Lung (tissue), 11 donors: ENCODE measurements at regions not wholly inside any gene's neighbourhood (a gene's known extent, or its start where the extent isn't known, plus 50 kb on each side); places are given as distances from the start of the nearest gene placed in this dataset.
A peak's percentile ranks its signal among the peaks of the same experiment; 100 is the strongest.

Source experiments
- ATAC-seq: fragments of 200-7000 bp; cut with Tn5 transposase; one replicate; pipeline ENCODE4 v1.9.1; 2020; ENCODE audit warnings: moderate number of reproducible peaks; ENCODE audit not compliant: insufficient read depth, low FRiP score
- DNase-seq, 3 donors: peaks; one replicate each; pipeline ENCODE4 v3.0.0-alpha.2; 2013 to 2017
- H3K27ac ChIP-seq, 2 donors: one replicate each; pipeline ENCODE4 v1.5.1; 2013; ENCODE audit warnings: mild to moderate bottlenecking in 2 of 2, moderate library complexity in 2 of 2, control low read depth in 1 of 2, inconsistent platforms in 1 of 2, low read depth in 1 of 2, low read length in 1 of 2
- H3K27me3 ChIP-seq, 3 donors: one replicate each; pipeline ENCODE4 v1.5.1; 2013; ENCODE audit warnings: low read length in 2 of 3; ENCODE audit not compliant: control insufficient read depth in 3 of 3, insufficient read depth in 3 of 3
- H3K36me3 ChIP-seq, 4 donors: one replicate each; pipeline ENCODE4 v1.5.1; 2013; ENCODE audit warnings: low read length in 4 of 4, mild to moderate bottlenecking in 1 of 4, moderate library complexity in 1 of 4; ENCODE audit not compliant: control insufficient read depth in 4 of 4, insufficient read depth in 4 of 4
- H3K4me1 ChIP-seq, 5 donors: one replicate each; pipeline ENCODE4 v1.5.1; 2013; ENCODE audit warnings: low read length in 5 of 5, mild to moderate bottlenecking in 2 of 5, moderate library complexity in 1 of 5; ENCODE audit not compliant: control insufficient read depth in 5 of 5, insufficient read depth in 5 of 5
- H3K4me3 ChIP-seq: one replicate; pipeline ENCODE4 v1.5.1; 2013; ENCODE audit warnings: mild to moderate bottlenecking, control low read depth, moderate library complexity
- H3K9ac ChIP-seq, 2 donors: one replicate each; pipeline ENCODE4 v1.5.1; 2013; ENCODE audit warnings: low read length in 2 of 2, control low read depth in 1 of 2; ENCODE audit not compliant: insufficient read depth in 1 of 2
- H3K9me3 ChIP-seq, 4 donors: one replicate each; pipeline ENCODE4 v1.5.1; 2013; ENCODE audit warnings: low read length in 3 of 4, mild to moderate bottlenecking in 1 of 4, moderate library complexity in 1 of 4; ENCODE audit not compliant: control insufficient read depth in 4 of 4, insufficient read depth in 3 of 4
- WGBS, 2 donors: extraction: QIAGEN DNeasy Blood & Tissue Kit; methylation state at CpG; one replicate each; pipeline ENCODE4 v1.1.7; 2013; 5-methylcytosine and 5-hydroxymethylcytosine counted together
- TF ChIP-seq, protein P1 (sequence below): IDR thresholded peaks from 2 replicates; pipeline ENCODE4 v1.5.1; 2012; ENCODE audit warnings: mild to moderate bottlenecking; ENCODE audit errors: control extremely low read depth, extremely low read depth
- donor health status: control.
- donor health status: control.
- donor health status: Bipolar disorder and iron deficiency.
- donor health status: healthy.
- donor health status: DM: yes; HTN: yes; CAD: no.

DNA sequence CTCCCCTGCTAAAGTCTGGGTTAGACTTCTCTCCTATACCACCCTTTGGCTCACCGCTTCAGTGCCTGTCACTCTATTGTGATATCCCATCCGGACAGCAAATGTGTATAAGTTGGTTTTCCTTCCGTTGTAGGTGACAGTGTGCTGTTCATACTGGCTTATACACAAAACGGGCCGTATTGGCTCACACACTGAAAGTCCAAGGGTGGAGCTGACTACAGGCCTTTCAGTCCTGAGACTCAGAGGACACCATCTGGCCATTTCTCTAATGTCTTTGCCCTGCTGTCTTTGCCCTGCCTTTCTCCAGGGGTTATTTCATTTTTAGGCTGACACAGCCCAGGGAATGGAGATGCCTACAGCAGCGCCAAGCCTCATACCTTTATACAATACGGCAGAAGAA is 90.7 kb downstream of the URB2 start:
- TF ChIP-seq, protein P1, sequence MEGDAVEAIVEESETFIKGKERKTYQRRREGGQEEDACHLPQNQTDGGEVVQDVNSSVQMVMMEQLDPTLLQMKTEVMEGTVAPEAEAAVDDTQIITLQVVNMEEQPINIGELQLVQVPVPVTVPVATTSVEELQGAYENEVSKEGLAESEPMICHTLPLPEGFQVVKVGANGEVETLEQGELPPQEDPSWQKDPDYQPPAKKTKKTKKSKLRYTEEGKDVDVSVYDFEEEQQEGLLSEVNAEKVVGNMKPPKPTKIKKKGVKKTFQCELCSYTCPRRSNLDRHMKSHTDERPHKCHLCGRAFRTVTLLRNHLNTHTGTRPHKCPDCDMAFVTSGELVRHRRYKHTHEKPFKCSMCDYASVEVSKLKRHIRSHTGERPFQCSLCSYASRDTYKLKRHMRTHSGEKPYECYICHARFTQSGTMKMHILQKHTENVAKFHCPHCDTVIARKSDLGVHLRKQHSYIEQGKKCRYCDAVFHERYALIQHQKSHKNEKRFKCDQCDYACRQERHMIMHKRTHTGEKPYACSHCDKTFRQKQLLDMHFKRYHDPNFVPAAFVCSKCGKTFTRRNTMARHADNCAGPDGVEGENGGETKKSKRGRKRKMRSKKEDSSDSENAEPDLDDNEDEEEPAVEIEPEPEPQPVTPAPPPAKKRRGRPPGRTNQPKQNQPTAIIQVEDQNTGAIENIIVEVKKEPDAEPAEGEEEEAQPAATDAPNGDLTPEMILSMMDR = no peak
- 82 to 92% methylated on average over 7 of the region's 7 CpGs for WGBS, 2 donors
- H3K4me1 ChIP-seq = no peaks in the 10 kb centered on the region
- no peak overlapping the region for H3K27ac ChIP-seq
- H3K9ac ChIP-seq = no peak overlapping the region
- ATAC-seq (no peak), DNase-seq (no peak)
- no peaks in the 10 kb centered on the region for H3K27me3 ChIP-seq
- no peaks in the 10 kb centered on the region for H3K36me3 ChIP-seq
- H3K4me3 ChIP-seq = no peak overlapping the region
- H3K9me3 ChIP-seq = no peaks in the 10 kb centered on the region

DNA sequence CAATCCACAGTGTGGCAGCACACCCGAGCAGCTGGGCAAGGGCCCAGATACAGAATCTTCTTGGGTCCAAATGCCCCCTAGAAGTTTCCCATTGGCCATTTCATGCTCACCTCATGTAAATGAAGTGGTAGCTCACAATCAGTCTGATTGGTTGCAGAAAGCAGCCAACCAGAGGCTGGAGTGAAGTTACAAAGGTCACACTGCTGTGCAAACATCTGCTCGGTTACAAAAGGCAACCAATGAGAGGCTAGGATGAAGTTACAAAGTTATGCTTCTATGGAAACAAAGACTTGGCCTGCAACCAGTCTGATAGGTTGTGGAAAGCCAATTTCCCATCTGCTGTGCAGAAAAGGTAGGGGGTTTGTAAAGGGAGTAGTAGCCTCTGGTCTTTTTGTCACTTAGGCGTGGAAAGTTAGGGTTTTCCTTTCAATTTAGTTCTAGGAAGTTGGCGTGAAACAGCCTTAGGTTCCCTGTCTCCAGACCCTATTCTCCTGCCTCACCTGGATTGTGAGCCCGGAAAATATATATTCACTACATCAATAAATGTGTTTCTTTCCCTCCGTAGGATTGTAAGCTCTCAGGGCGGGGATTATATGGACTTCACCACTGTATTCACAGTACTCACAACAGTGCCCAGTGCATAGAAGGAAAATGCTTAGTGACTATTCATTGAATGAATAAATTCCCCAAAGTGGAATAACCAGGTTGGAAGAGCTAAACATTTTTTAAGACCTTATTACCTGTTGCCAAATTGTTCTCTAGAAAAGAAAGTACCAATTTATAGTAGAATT is 91.9 kb downstream of the URB2 start:
- Histone ChIP-seq H3K36me3 (no peaks in the 10 kb centered on the region), H3K27ac (no peak overlapping the region), H3K4me3 (no peak overlapping the region), H3K9ac (no peak overlapping the region), H3K27me3 (no peaks in the 10 kb centered on the region), H3K9me3 (no peaks in the 10 kb centered on the region), H3K4me1 (no peaks in the 10 kb centered on the region)
- DNase-seq (peak in 2 of 3 donors; percentile 26 to 38), ATAC-seq (no peak)
- TF ChIP-seq, protein P1 = no peak
- 88 to 92% methylated on average over 7 of the region's 7 CpGs for WGBS, 2 donors

DNA sequence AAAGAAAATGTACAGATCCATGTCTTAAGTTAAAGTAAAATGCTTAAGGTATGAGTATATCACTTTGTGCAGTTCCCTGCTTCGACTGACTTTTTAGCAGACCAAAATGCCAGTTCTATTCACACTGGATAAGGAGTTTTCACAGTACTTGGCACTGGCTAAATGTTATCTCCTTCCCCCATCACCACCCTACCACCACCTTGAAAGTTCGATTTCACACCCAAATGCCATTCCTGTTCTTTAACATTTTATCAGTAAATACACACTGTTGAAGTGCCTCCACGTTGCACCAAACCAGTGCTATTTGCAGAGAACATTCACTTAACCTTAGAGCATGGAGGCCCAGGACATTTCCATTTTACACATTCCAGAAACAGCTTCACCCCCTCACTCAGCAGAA is 100.0 kb downstream of the URB2 start:
- ATAC-seq (no peak), DNase-seq (peak; percentile 15 to 38 (median 28))
- WGBS, 2 donors = 45 to 69% methylated on average over 3 of the region's 3 CpGs
- Histone ChIP-seq H3K27ac (no peak overlapping the region), H3K9ac (no peak overlapping the region), H3K4me3 (no peak overlapping the region), H3K9me3 (no peaks in the 10 kb centered on the region), H3K27me3 (no peaks in the 10 kb centered on the region), H3K36me3 (no peaks in the 10 kb centered on the region), H3K4me1 (peaks cover 0 to 7% (median 0%) of the 10 kb centered on the region in 5 donors)
- TF ChIP-seq, protein P1 = no peak

DNA sequence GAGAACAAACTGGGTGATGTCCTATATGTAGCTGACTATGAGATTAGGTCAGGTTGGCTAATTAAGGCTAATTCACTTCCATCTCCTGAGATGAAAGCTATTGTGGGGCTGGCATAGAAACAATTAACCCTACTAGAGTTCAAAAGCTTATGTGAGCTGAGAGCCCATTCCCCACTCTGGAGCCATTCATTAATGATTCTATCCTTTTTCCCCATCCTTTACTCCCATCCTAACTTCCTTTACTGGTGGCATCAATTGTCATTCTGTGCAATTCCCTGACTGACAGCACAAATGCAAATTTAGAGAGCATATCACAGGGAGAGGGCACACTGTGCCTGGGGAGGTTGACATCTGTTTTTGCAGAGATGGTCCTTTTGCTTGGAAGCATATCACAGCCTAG is 103.9 kb downstream of the URB2 start:
- peaks cover 0 to 7% (median 0%) of the 10 kb centered on the region in 5 donors for H3K4me1 ChIP-seq
- H3K27ac ChIP-seq = no peak overlapping the region
- no peaks in the 10 kb centered on the region for H3K9me3 ChIP-seq
- ATAC-seq (no peak), DNase-seq (no peak)
- TF ChIP-seq, protein P1 = no peak
- H3K36me3 ChIP-seq = no peaks in the 10 kb centered on the region
- H3K27me3 ChIP-seq = no peaks in the 10 kb centered on the region
- H3K9ac ChIP-seq = no peak overlapping the region
- H3K4me3 ChIP-seq = no peak overlapping the region
